Gastroesophageal sphincter (tissue), 4 donors: ENCODE measurements at regions not wholly inside any gene's neighbourhood (a gene's known extent, or its start where the extent isn't known, plus 50 kb on each side); places are given as distances from the start of the nearest gene placed in this dataset.

Source experiments
- ATAC-seq: fragments of 150-250 bp; one replicate; pipeline ENCODE4 v1.9.1; 2016; ENCODE audit warnings: mild to moderate bottlenecking, moderate library complexity
- H3K27ac ChIP-seq, 4 donors: fragments of 200-600 bp; sonication (generic) in 3 of 4; 1 replicate in 3 of 4; 2 replicates in 1 of 4; pipeline ENCODE4 v1.5.1; 2016 to 2019
- H3K27me3 ChIP-seq: fragments of 200-600 bp; sonication (generic); one replicate; pipeline ENCODE4 v1.5.1; 2019
- H3K36me3 ChIP-seq, 2 donors: fragments of 200-600 bp; sonication (generic); one replicate each; pipeline ENCODE4 v1.5.1; 2019; ENCODE audit warnings: control low read depth in 1 of 2
- H3K4me1 ChIP-seq, 3 donors: fragments of 200-600 bp; sonication (generic); 1 replicate in 2 of 3; 2 replicates in 1 of 3; pipeline ENCODE4 v1.5.1; 2016 to 2019; ENCODE audit warnings: control low read depth in 2 of 3
- H3K4me3 ChIP-seq, 2 donors: fragments of 200-600 bp; sonication (generic); one replicate each; pipeline ENCODE4 v1.5.1; 2019; ENCODE audit warnings: mild to moderate bottlenecking in 1 of 2, moderate library complexity in 1 of 2
- H3K9me3 ChIP-seq, 3 donors: fragments of 200-600 bp; sonication (generic); one replicate each; pipeline ENCODE4 v1.5.1; 2017 to 2019; ENCODE audit warnings: control low read depth in 2 of 3
- CTCF ChIP-seq, 4 experiments: fragments of 200-600 bp in 2 of 4; fragments of 450-650 bp in 2 of 4; sonication (generic) in 1 of 4; IDR thresholded peaks; one replicate each; pipeline ENCODE4 v1.5.1; 2017 to 2019; ENCODE audit warnings: antibody characterized with exemption in 4 of 4, mild to moderate bottlenecking in 2 of 4, moderate library complexity in 2 of 4
- EP300 ChIP-seq: sonication (generic); formaldehyde crosslinking; IDR thresholded peaks from one replicate; pipeline ENCODE4 v1.6.1; 2017; ENCODE audit warnings: antibody characterized with exemption, mild to moderate bottlenecking
- POLR2A ChIP-seq, 2 donors: fragments of 450-650 bp; IDR thresholded peaks; one replicate each; pipeline ENCODE4 v1.6.1; 2017; ENCODE audit warnings: antibody characterized with exemption in 2 of 2, mild to moderate bottlenecking in 2 of 2, moderate library complexity in 1 of 2
- POLR2AphosphoS5 ChIP-seq: sonication (generic); formaldehyde crosslinking; IDR thresholded peaks from one replicate; pipeline ENCODE4 v1.6.1; 2017; ENCODE audit warnings: antibody characterized with exemption
- WGBS, 2 donors: methylation state at CpG; one replicate each; pipeline ENCODE4 v1.1.5; 2018; ENCODE audit warnings: low coverage in 1 of 2; 5-methylcytosine and 5-hydroxymethylcytosine counted together

GRCh38 chr22:44608597-44609399 lies 93.2 kb upstream of the PRR5 start:
- Histone ChIP-seq H3K4me1 (no peaks in the 10 kb centered on the region), H3K36me3 (no peaks in the 10 kb centered on the region), H3K27me3 (peaks cover 34% of the 10 kb centered on the region), H3K4me3 (no peak overlapping the region), H3K27ac (no peak overlapping the region), H3K9me3 (peaks cover 0 to 35% (median 0%) of the 10 kb centered on the region in 3 donors)
- 0 to 83% methylated on average over 1 of the region's 13 CpGs for WGBS, 2 donors
- ATAC-seq: no peak
- TF ChIP-seq POLR2AphosphoS5 (no peak), EP300 (no peak), POLR2A (IDR thresholded peaks at IDR 0.05) (no peak), CTCF (IDR thresholded peaks at IDR 0.05) (no peak)

GRCh38 chr22:44606126-44606525 lies 95.9 kb upstream of the PRR5 start:
- TF ChIP-seq EP300 (no peak), POLR2AphosphoS5 (no peak), CTCF (IDR thresholded peaks at IDR 0.05) (no peak), POLR2A (IDR thresholded peaks at IDR 0.05) (no peak)
- H3K9me3 ChIP-seq: peaks cover 0 to 8% (median 0%) of the 10 kb centered on the region in 3 donors
- H3K27me3 ChIP-seq: peaks cover 45% of the 10 kb centered on the region
- no peak overlapping the region for H3K4me3 ChIP-seq
- 80 to 87% methylated on average over 9 to 11 of the region's 12 CpGs for WGBS, 2 donors
- no peak for ATAC-seq
- H3K36me3 ChIP-seq: no peaks in the 10 kb centered on the region
- no peak overlapping the region for H3K27ac ChIP-seq
- H3K4me1 ChIP-seq: no peaks in the 10 kb centered on the region

GRCh38 chr22:44605486-44605885 lies 96.5 kb upstream of the PRR5 start:
- Histone ChIP-seq H3K9me3 (peaks cover 0 to 2% (median 0%) of the 10 kb centered on the region in 3 donors), H3K4me1 (no peaks in the 10 kb centered on the region), H3K36me3 (no peaks in the 10 kb centered on the region), H3K27ac (no peak overlapping the region), H3K4me3 (no peak overlapping the region), H3K27me3 (peaks cover 45% of the 10 kb centered on the region)
- no peak for ATAC-seq
- 80% methylated on average over 2 of the region's 9 CpGs; no CpG with 5 or more reads in 1 of the 2 donors for whole genome bisulfite sequencing, 2 donors
- TF ChIP-seq POLR2AphosphoS5 (no peak), POLR2A (IDR thresholded peaks at IDR 0.05) (no peak), EP300 (no peak), CTCF (IDR thresholded peaks at IDR 0.05) (no peak)

GRCh38 chr22:44604991-44605390 lies 97.0 kb upstream of the PRR5 start:
- H3K4me3 ChIP-seq: no peak overlapping the region
- H3K9me3 ChIP-seq: no peaks in the 10 kb centered on the region
- no peaks in the 10 kb centered on the region for H3K4me1 ChIP-seq
- no peaks in the 10 kb centered on the region for H3K36me3 ChIP-seq
- ATAC-seq: no peak
- TF ChIP-seq POLR2A (IDR thresholded peaks at IDR 0.05) (no peak), POLR2AphosphoS5 (no peak), CTCF (IDR thresholded peaks at IDR 0.05) (no peak), EP300 (no peak)
- H3K27me3 ChIP-seq: peaks cover 45% of the 10 kb centered on the region
- WGBS, 2 donors: 100% methylated on average over 2 of the region's 6 CpGs; no CpG with 5 or more reads in 1 of the 2 donors
- no peak overlapping the region for H3K27ac ChIP-seq

- ATAC-seq: no peak
- Histone ChIP-seq H3K4me1 (no peaks in the 10 kb centered on the region), H3K27me3 (peaks cover 45% of the 10 kb centered on the region), H3K9me3 (no peaks in the 10 kb centered on the region), H3K4me3 (no peak overlapping the region), H3K36me3 (no peaks in the 10 kb centered on the region), H3K27ac (no peak overlapping the region)
- no peak for TF ChIP-seq POLR2AphosphoS5
- TF ChIP-seq POLR2A (IDR thresholded peaks at IDR 0.05): no peak
- TF ChIP-seq CTCF (IDR thresholded peaks at IDR 0.05): no peak
- TF ChIP-seq EP300: no peak
- 82 to 87% methylated on average over 3 to 4 of the region's 4 CpGs for whole genome bisulfite sequencing, 2 donors
Observed at GRCh38 chr22:44604455-44604854, 97.5 kb upstream of the PRR5 start.
